GM18508 (cell line): ENCODE measurements at regions not wholly inside any gene's neighbourhood (a gene's known extent, or its start where the extent isn't known, plus 50 kb on each side); places are given as distances from the start of the nearest gene placed in this dataset.

Source experiments
- ATAC-seq: cut with Tn5 transposase; IDR thresholded peaks from one replicate; pipeline ENCODE4 v1.9.1; 2021; ENCODE audit warnings: moderate number of reproducible peaks; ENCODE audit not compliant: insufficient read depth, unreplicated experiment

DNA sequence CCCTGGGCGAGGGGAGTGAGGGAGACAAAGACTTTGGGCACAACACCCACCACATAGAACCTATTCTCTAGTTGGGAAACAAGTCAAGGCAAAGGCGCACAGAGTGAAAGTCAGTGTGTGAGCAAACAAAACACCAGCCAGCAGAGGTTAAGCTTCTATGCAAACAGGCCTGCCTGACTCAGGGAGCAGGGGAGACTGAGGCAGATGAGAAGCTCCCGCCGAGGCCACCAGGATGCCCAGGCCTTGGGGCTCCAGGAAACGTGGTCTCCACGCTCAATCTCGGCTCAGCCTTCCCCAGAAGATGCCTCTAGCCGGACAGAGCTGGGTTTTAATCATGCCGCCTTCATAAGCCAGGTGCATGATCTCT is 74.1 kb upstream of the KCNMA1 start:
- ATAC-seq, result no peak

DNA sequence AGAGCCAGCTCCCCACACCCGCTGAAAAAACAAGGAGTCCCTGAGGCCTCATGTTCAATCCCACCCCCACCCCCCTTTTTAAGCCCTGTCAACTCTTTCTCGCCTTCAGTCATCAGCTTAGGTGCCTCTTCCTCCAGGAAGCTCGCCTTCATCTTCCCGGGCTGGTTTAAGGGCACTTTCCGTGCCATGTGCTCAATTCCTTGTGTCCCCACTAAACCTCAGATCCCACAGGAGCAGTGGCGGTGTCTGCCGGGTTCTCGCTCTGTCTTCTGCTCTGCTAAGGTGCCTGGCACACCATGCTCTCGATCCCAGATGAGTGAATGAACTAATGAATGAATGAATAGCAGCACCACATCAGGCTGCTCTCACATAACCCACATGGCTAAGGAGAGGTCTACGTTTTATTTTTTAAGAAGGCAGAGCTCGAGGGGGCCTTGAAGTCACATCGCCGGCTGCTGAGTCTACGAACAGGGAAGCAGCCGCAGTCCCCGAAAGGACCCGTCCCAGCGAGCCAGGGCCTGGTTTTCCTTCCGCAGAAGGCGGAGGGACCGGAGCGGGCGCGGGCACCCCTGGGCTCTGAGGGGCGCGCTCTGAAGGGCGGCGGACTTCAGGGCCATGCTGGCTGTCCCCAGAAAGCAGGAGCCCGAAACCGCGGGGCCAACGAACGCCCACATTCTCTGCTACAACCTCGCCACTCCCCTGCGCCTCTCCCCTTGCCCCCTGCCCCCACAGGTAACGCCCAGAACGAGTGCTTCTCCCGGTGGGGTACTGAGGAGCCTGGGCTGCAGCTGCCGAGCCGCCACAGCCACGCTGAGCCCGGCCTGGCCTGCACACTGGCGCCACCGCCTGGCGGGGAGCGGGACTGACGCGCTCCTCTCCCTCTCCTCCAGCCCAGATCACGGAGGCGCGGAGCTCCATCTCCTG is 73.4 kb upstream of the KCNMA1 start:
- ATAC-seq, result peak; percentile 62

DNA sequence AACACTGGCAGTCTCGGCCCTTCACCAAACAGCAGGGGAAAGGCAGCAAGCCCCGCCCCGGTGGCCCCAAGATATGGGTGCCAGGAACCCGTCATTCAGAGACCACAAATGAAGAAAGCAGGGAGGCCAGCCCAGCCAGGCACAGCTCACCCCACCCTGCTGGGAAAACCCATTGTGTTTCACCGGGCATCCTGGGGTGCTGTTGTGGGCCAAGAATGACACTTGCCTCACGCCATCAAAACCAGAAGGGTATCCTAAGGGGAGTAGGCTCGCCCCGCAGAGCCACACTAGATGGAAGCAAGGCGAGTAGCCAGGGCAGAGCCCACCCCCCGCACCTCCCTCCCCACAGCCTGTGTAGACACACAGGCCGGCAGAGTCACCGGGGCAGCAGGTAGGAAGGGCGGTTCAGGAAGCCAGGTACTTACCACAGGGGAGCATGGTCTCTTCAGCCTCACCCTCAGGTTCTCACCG is 72.5 kb upstream of the KCNMA1 start:
- peak; percentile 34 for ATAC-seq

DNA sequence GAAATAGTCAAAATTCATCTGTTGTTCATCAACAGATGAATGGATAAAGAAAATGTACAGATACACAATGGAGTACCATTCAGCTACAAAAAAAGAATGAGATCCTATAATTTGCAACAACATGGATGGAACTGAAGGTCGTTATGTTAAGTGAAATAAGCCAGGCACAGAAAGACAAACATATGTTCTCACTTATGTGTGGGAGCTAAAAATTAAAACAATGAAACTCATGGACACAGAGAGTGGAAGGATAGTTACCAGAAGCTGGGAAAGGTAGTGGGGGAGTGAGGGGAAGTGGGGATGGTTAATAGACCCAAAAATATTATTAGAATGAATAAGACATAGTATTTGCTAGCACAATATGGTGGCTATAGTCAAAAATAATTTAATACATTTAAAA is 70.0 kb upstream of the KCNMA1 start:
- ATAC-seq, result no peak

DNA sequence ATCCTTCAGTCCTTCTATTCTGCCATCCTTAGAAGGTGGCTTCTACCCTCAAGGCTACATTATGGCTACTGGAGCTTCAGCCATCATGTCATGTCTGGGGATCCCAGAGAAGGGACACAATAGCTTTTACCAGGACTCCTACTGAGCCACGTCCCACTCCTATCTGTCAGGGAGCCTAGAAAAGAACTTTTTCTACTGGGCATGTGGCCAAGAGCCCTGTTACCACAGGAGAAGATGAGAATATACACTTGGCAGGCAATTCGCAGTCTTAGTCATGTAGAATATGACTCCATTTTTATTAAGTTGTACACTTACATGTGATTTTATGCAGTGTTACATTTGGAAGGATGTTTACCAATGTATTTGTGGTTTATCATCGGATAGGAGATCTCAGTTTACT is 64.6 kb upstream of the KCNMA1 start:
- ATAC-seq, result no peak

DNA sequence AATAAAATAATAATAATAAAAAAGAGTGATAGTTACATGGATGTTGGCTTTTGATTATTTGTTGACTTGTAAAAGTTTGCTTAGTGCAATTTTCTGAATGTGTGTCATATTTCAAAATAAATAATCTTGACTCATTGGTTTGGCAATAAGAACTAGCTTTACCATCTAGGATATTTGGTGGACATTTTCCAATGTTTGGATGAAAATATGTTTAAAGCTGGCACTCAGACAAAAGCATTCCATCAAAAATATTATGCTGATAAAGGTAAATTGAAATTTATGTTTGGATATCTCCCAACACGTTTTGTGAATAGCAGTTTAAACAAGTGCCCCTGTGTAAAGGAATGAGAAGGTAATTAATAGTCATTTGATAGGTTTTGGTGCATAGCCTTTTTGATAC is 62.5 kb upstream of the KCNMA1 start:
- no peak for ATAC-seq

DNA sequence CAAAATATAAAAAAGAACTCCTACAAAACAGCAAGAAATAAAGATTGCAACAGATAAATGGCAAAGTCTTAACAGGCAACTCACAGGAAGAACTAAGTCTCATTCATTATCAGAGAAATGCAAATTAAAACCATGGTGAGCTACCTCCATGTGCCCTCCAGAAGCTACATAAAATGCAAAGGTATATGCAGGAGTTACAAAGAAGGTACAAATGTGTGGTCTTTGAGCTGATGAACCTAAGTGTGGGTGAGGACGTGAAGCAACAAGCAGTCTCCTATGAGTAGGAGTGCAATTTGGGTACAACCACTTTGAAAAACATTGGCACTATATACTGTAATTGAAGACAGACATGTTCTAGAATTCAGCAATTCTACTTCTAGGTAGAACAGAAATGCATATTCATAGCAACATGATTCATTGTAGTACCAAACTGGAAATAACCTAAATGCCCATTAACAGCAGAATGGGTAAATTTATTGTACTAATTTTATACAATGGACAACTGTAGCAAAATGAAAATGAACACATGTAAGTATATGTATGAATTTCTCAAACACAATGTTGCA is 61.6 kb upstream of the KCNMA1 start:
- ATAC-seq, result no peak

DNA sequence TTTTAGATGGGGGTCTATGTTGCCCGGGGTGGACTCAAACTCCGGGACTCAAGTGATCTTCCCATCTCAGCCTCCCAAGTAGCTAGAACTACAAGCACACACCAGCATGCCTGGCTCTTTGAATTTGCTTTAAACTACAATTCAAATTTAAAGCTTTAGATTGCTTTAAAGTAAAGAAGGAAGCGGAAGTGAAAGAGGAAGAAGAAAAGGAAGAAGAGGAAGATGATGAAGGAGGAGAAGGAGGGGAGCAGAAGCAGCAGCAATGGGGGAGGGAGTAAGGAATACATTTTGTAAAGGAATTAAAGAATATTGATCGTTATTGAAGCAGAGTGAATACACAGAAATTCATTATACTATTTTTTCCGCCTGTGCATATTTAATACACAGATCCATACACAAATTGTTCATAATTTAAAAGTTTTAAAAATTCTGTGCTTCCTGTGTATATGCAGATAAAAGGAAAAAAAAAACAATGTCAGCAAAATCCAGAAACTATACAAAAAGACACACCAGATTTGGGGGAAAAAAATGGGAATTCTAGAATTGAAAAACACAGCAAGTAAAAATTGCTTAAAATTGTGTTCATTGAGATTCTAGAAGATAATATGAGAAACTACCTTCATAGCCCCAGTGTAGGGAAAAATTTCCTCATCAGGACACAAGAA is 60.8 kb upstream of the KCNMA1 start:
- ATAC-seq, result no peak

DNA sequence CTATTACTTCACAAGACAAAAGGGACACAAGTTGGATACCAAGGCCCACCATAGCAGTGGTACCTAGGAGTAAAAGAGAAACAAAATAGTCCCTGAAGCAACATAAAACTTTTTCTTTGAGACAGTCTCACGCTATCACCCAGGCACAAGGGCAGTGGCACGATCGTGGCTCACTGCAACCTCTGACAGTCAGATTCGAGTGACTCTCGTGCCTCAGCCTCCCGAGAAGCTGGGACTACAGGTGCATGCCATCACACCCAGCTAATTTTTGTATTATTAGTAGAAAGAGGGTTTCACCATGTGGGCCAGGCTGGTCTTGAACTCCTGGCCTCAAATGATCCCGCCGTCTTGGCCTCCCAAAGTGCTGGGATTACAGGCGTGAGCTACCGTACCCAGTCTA is 59.0 kb upstream of the KCNMA1 start:
- ATAC-seq, result no peak

DNA sequence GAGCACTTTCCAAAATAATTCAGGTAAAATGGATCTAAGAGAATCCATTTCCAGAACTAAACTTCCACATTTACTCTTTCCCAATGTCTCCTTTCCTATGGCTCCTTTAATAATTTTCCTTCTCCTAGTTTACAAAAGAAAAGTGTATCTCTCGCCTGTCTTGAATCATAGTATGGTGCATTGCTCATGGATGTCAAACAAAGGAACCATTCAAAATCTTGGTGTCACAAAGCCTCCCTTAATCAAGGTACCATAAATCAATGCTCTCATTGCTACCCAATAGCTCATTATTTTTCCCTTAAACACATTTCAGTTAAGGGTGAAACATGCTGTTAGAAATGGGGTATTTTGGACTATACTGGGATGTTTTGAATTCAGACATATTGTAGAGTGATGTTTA is 57.6 kb upstream of the KCNMA1 start:
- no peak for ATAC-seq

DNA sequence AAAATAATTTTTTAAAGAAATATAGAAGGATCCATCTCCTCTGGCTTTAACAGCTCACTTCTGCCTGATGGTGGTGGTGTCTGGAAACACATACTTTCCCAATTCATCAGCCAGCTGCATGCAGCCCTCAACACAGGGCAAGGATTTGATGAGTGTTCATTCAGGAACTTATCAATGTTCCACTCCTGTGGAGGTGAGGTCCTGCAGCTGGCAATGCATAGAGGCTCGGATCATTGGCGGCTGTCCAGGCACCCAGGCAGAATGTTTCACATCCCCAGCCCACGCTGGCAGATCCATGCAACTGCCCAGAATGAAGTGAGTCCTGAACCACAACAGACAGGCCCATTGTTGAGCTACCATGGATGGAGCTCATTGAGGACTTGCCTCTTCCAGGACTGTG is 55.2 kb upstream of the KCNMA1 start:
- no peak for ATAC-seq

DNA sequence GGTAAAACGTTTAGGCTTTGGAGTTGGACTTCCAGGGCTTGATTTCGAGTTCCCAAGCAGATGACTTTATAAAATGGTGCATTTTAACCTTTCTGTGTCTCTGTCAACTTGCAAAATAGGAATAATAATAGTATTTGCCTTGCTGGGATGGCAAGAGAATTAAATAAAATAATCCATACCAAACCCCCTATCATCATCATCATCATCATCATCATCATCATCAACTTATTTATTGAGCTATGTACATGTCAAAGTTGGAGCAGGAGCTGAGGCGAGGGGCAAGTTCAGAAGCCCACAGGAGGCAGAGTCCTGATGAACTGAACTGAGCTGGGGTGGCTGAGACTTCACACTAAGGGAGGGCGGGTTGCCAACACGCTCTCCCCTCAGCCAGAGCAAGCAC is 51.7 kb upstream of the KCNMA1 start:
- no peak for ATAC-seq

DNA sequence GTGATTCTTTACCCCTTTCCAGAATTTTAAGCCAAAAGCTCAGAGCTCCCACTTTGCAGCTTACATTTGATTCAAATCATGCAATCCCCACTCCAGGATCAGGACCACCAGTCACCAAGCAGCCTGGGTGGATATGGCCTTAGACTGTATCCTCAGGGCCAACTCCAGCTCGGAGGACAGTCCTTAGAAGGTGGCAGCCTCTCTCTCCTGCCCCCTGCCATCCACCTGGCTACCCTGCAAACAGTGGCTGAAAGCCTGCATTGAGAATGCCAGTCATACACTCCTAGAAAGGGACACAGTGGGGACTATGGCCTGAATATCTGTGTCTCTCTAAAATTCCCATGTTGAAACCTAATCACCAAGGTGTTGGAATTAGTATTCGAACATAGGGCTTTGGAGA is 50.0 kb upstream of the KCNMA1 start:
- no peak for ATAC-seq
